ENCODE measurements at regions not wholly inside any gene's neighbourhood (a gene's known extent, or its start where the extent isn't known, plus 50 kb on each side); places are given as distances from the start of the nearest gene placed in this dataset.

DNA sequence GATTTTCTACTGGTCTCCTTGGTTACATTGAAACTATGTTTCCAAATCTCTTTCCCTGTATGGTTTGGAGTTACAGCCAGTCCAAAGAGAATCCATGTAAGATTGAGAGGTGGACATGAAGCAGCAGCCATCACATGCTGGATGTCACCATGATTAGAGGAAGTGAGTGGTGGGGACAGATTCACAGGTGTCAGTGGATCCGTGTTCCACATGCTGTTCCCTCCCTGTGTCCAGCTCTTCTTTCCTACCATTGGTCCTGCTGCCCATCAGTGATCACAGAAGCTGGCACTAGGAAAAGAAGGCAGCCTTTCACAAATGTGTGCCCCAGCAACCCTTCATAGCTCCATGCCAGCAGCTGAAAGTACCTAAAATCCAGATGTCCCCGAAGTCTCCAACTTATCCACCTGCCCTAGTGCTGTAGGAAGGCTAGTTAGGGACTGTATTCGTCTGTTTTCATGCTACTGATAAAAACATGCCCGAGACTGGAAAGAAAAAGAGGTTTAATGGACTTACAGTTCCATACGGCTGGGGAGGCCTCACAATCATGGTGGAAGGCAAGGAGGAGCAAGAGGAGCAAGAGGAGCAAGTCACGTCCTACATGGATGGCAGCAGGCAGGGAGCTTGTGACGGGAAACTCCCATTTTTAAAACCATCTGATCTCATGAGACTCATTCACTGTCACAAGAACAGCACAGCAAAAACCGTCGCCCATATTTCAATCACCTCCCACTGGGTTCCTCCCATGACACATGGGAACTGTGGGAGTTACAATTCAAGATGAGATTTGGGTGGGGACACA is 207.5 kb downstream of the INSIG2 start:
- no peak for TF ChIP-seq POLR2A (IDR thresholded peaks at IDR 0.05)
- TF ChIP-seq, protein P1, sequence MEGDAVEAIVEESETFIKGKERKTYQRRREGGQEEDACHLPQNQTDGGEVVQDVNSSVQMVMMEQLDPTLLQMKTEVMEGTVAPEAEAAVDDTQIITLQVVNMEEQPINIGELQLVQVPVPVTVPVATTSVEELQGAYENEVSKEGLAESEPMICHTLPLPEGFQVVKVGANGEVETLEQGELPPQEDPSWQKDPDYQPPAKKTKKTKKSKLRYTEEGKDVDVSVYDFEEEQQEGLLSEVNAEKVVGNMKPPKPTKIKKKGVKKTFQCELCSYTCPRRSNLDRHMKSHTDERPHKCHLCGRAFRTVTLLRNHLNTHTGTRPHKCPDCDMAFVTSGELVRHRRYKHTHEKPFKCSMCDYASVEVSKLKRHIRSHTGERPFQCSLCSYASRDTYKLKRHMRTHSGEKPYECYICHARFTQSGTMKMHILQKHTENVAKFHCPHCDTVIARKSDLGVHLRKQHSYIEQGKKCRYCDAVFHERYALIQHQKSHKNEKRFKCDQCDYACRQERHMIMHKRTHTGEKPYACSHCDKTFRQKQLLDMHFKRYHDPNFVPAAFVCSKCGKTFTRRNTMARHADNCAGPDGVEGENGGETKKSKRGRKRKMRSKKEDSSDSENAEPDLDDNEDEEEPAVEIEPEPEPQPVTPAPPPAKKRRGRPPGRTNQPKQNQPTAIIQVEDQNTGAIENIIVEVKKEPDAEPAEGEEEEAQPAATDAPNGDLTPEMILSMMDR (IDR thresholded peaks at IDR 0.05 in 4 of 5, conservative IDR thresholded peaks at IDR 0.05 in 1 of 5) = no peak
